Naive thymus-derived CD4-positive, alpha-beta T cell (primary cell): ENCODE measurements at regions not wholly inside any gene's neighbourhood (a gene's known extent, or its start where the extent isn't known, plus 50 kb on each side); places are given as distances from the start of the nearest gene placed in this dataset.

Source experiments
- ATAC-seq: fragments of 150-1000 bp; cut with Tn5 transposase; 2 replicates; pipeline ENCODE4 v1.10.0; 2021; ENCODE audit warnings: mild to moderate bottlenecking, moderate library complexity
- CTCF ChIA-PET: fragments of 350-600 bp; sonication (Branson Sonifier 250); formaldehyde crosslinking; loops from one replicate; lab custom pipeline; 2021; ENCODE audit warnings: antibody characterized with exemption; lab: Charles Lee
- POLR2A ChIA-PET: fragments of 350-600 bp; sonication (Branson Sonifier 250); formaldehyde crosslinking; loops from one replicate; lab custom pipeline; 2021; ENCODE audit warnings: antibody characterized with exemption, inconsistent platforms; lab: Charles Lee
- DNase-seq, 9 donors: peaks; one replicate each; pipeline versions ENCODE4 v3.0.0 to v3.0.0-alpha.2; 2020 to 2022; ENCODE audit warnings: mixed read lengths in 1 of 9
- H3K27ac ChIP-seq: one replicate; pipeline ENCODE4 v1.7.0; 2013; ENCODE audit warnings: mild to moderate bottlenecking, low read depth, low read length, moderate library complexity
- H3K27me3 ChIP-seq, 2 donors: one replicate each; pipeline ENCODE4 v1.7.0; 2013; ENCODE audit warnings: low read length in 2 of 2, mild to moderate bottlenecking in 2 of 2, moderate library complexity in 2 of 2; ENCODE audit not compliant: control insufficient read depth in 2 of 2, insufficient read depth in 2 of 2
- H3K36me3 ChIP-seq, 3 experiments: 1 replicate in 2 of 3; 2 replicates in 1 of 3; pipeline ENCODE4 v1.7.0; 2013; ENCODE audit warnings: low read length in 3 of 3, mild to moderate bottlenecking in 3 of 3, moderate library complexity in 1 of 3; ENCODE audit not compliant: insufficient read depth in 3 of 3, control insufficient read depth in 2 of 3
- H3K4me1 ChIP-seq, 2 donors: one replicate each; pipeline ENCODE4 v1.7.0; 2013; ENCODE audit warnings: low read length in 2 of 2, mild to moderate bottlenecking in 2 of 2, moderate library complexity in 1 of 2; ENCODE audit not compliant: control insufficient read depth in 2 of 2, insufficient read depth in 2 of 2
- H3K4me3 ChIP-seq: 2 replicates; pipeline ENCODE4 v1.7.0; 2013; ENCODE audit warnings: mild to moderate bottlenecking, low read length
- H3K9me3 ChIP-seq, 3 experiments: 1 replicate in 2 of 3; 2 replicates in 1 of 3; pipeline ENCODE4 v1.7.0; 2013; ENCODE audit warnings: low read length in 3 of 3; ENCODE audit not compliant: control insufficient read depth in 2 of 3
- H3K27ac Mint-ChIP-seq, 9 donors: one replicate each; pipeline ENCODE4 v1.8.0; 2020 to 2022; ENCODE audit warnings: mixed read lengths in 9 of 9, mild to moderate bottlenecking in 8 of 9, moderate library complexity in 5 of 9, inconsistent platforms in 2 of 9
- H3K27me3 Mint-ChIP-seq, 5 donors: one replicate each; pipeline ENCODE4 v1.8.0; 2021 to 2022; ENCODE audit warnings: mixed read lengths in 5 of 5, mild to moderate bottlenecking in 1 of 5
- H3K36me3 Mint-ChIP-seq, 5 donors: one replicate each; pipeline ENCODE4 v1.8.0; 2020 to 2022; ENCODE audit warnings: mixed read lengths in 5 of 5, mild to moderate bottlenecking in 3 of 5, inconsistent platforms in 1 of 5
- H3K4me1 Mint-ChIP-seq, 7 donors: one replicate each; pipeline ENCODE4 v1.8.0; 2020 to 2022; ENCODE audit warnings: mixed read lengths in 7 of 7, mild to moderate bottlenecking in 3 of 7, inconsistent platforms in 1 of 7
- H3K4me3 Mint-ChIP-seq, 10 donors: one replicate each; pipeline ENCODE4 v1.8.0; 2020 to 2022; ENCODE audit warnings: mild to moderate bottlenecking in 10 of 10, mixed read lengths in 10 of 10, moderate library complexity in 6 of 10, inconsistent platforms in 2 of 10
- H3K9me3 Mint-ChIP-seq, 11 donors: one replicate each; pipeline ENCODE4 v1.8.0; 2020 to 2022; ENCODE audit warnings: mixed read lengths in 11 of 11, mild to moderate bottlenecking in 4 of 11, inconsistent platforms in 1 of 11, moderate library complexity in 1 of 11
- intact Hi-C, 2 donors: fragments of 100-400 bp; cut with micrococcal nuclease; formaldehyde crosslinking; loops; one replicate each; pipeline ENCODE4 v1.15.1; 2023

DNA sequence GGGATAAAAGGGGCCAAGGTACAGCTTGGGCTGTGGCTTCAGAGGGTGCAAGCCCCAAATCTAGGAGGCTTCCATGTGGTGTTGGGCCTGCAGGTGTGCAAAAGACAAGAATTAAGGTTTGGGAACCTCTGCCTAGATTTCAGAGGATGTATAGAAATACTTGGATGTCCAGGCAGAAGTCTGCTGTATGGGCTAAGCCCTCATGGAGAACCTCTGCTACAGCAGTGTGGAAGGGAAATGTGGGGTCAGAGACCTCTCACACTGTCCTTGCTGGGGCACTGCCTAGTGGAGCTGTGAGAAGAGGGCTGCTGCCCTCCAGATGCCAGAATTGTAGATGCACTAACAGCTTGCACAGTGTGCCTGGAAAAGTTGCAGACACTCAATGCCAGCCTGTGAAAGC lies 880.6 kb upstream of the ID2 start:
- no peak overlapping the region for H3K4me3 Mint-ChIP-seq
- no peak for DNase-seq
- ATAC-seq = no peak
- Histone ChIP-seq H3K36me3 (no peaks in the 10 kb centered on the region), H3K4me1 (no peaks in the 10 kb centered on the region), H3K9me3 (peaks cover 0 to 9% (median 5%) of the 10 kb centered on the region in 3 experiments), H3K27me3 (no peaks in the 10 kb centered on the region), H3K4me3 (no peak overlapping the region), H3K27ac (no peak overlapping the region)
- H3K27ac Mint-ChIP-seq = no peak overlapping the region
- peaks cover 0 to 2% (median 0%) of the 10 kb centered on the region in 7 donors for H3K4me1 Mint-ChIP-seq
- peaks cover 6 to 32% (median 10%) of the 10 kb centered on the region in 5 donors for H3K36me3 Mint-ChIP-seq
- ChIA-PET CTCF (no interaction called here), POLR2A (no interaction called here)
- intact Hi-C loops = no loop called here
- no peaks in the 10 kb centered on the region for H3K27me3 Mint-ChIP-seq
- H3K9me3 Mint-ChIP-seq = peaks cover 5 to 33% (median 9%) of the 10 kb centered on the region in 11 donors

- Mint-ChIP-seq H3K27ac (no peak overlapping the region), H3K4me1 (no peaks in the 10 kb centered on the region), H3K36me3 (peaks cover 6 to 25% (median 10%) of the 10 kb centered on the region in 5 donors), H3K9me3 (peaks cover 5 to 32% (median 9%) of the 10 kb centered on the region in 11 donors), H3K27me3 (no peaks in the 10 kb centered on the region), H3K4me3 (no peak overlapping the region)
- Histone ChIP-seq H3K36me3 (no peaks in the 10 kb centered on the region), H3K27ac (no peak overlapping the region), H3K27me3 (no peaks in the 10 kb centered on the region), H3K4me3 (no peak overlapping the region), H3K9me3 (peaks cover 0 to 9% (median 5%) of the 10 kb centered on the region in 3 experiments), H3K4me1 (no peaks in the 10 kb centered on the region)
- intact Hi-C loops = no loop called here
- ChIA-PET CTCF (no interaction called here), POLR2A (no interaction called here)
- DNase-seq (no peak), ATAC-seq (no peak)
These were observed 878.3 kb upstream of the ID2 start for GRCh38 chr2:7803515-7803914.

- Mint-ChIP-seq H3K4me1 (peaks cover 0 to 9% (median 0%) of the 10 kb centered on the region in 7 donors), H3K9me3 (peaks cover 0 to 17% (median 0%) of the 10 kb centered on the region in 11 donors), H3K27ac (no peak overlapping the region), H3K36me3 (peaks cover 0 to 13% (median 0%) of the 10 kb centered on the region in 5 donors), H3K27me3 (no peaks in the 10 kb centered on the region), H3K4me3 (no peak overlapping the region)
- Histone ChIP-seq H3K9me3 (no peaks in the 10 kb centered on the region), H3K27me3 (no peaks in the 10 kb centered on the region), H3K36me3 (no peaks in the 10 kb centered on the region), H3K4me3 (no peak overlapping the region), H3K27ac (no peak overlapping the region), H3K4me1 (no peaks in the 10 kb centered on the region)
- DNase-seq (no peak), ATAC-seq (no peak)
- intact Hi-C loops = no loop called here
- ChIA-PET CTCF (no interaction called here), POLR2A (no interaction called here)
These were observed 872.2 kb upstream of the ID2 start for GRCh38 chr2:7809640-7810039.

- Histone ChIP-seq H3K4me3 (no peak overlapping the region), H3K27ac (no peak overlapping the region), H3K9me3 (no peaks in the 10 kb centered on the region), H3K36me3 (no peaks in the 10 kb centered on the region), H3K27me3 (no peaks in the 10 kb centered on the region), H3K4me1 (no peaks in the 10 kb centered on the region)
- ATAC-seq = no peak
- H3K4me3 Mint-ChIP-seq = no peak overlapping the region
- peaks cover 0 to 23% (median 0%) of the 10 kb centered on the region in 5 donors for H3K36me3 Mint-ChIP-seq
- H3K27ac Mint-ChIP-seq = no peak overlapping the region
- POLR2A ChIA-PET = no interaction called here
- intact Hi-C loops = no loop called here
- no peaks in the 10 kb centered on the region for H3K27me3 Mint-ChIP-seq
- H3K9me3 Mint-ChIP-seq = peaks cover 0 to 26% (median 1%) of the 10 kb centered on the region in 11 donors
- peaks cover 0 to 9% (median 0%) of the 10 kb centered on the region in 7 donors for H3K4me1 Mint-ChIP-seq
- DNase-seq = no peak
- CTCF ChIA-PET = no interaction called here
These were observed 870.8 kb upstream of the ID2 start for GRCh38 chr2:7811073-7811472.

DNA sequence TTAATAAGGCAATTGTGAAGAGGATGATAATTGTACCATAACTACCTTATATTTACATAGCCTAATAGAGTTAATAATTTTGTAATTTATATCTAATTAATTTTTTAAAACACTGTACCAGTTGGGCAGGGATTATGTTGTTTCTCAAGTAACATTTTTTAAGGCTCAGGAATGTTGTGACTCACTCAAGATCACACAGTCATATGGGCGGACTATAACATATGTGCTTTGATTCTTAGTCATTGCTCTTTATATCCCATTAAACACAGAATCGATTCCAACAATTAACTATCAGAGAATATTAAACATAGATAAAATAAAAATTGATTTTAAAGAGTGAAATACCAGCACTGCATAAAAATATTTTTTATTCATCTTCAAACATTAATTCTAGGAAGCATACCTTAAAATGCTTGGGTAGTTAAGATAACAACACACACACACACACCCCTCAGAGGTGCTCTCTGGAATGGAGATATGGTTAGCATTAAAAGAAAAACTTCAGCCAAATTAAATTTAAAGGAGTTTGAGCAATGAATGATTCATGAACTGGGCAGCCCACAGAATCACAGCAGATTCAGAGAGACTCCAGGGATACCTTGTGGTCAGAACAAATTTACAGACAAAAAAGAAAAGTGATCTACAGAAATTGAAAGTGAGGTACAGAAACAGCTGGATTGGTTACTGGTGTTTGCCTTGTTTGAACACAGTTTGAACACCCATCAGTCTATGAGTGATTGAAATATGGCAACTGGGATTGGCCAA lies 869.4 kb upstream of the ID2 start:
- Mint-ChIP-seq H3K4me3 (no peak overlapping the region), H3K27me3 (no peaks in the 10 kb centered on the region), H3K27ac (no peak overlapping the region), H3K9me3 (peaks cover 0 to 28% (median 1%) of the 10 kb centered on the region in 11 donors), H3K36me3 (peaks cover 0 to 28% (median 0%) of the 10 kb centered on the region in 5 donors), H3K4me1 (peaks cover 0 to 9% (median 0%) of the 10 kb centered on the region in 7 donors)
- intact Hi-C loops = no loop called here
- Histone ChIP-seq H3K4me3 (no peak overlapping the region), H3K27me3 (no peaks in the 10 kb centered on the region), H3K27ac (no peak overlapping the region), H3K9me3 (no peaks in the 10 kb centered on the region), H3K36me3 (no peaks in the 10 kb centered on the region), H3K4me1 (no peaks in the 10 kb centered on the region)
- no peak for ATAC-seq
- DNase-seq = no peak
- ChIA-PET CTCF (no interaction called here), POLR2A (no interaction called here)

DNA sequence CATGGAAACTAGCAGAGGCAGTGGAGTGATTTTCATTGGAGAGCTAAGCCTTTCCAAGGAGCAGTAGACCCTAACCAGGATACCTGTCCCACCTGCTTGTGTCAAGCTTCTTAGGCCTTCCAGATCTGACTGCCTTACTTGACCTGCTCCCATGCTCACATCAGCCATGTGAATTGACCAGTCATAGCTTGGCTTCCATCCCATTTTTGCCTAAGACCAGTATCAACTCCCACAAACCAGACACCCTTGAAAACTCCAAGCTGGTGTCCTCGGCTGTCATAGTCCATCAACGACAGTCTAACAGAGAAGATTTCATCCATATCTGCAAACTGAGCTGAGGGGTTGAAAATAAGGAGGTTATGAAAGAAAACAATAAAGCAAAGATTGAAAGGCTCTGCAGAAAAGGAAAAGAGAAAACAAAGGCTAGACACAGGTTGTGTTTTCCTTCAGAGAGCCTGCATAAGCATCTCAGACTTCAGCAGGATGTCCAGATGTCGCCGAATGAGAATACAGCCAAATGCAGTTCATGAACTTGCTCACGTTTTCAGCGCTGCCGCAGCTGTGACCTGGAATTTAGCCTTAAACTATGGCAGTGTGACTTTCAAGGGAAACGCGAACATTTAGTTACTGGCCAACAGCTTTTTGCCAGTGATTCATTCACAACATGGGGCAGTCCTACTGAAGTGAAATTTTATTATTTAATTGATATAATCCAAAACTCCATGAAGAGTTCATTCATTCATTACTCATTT lies 868.1 kb upstream of the ID2 start:
- POLR2A ChIA-PET = no interaction called here
- no peak overlapping the region for H3K4me3 Mint-ChIP-seq

More for the DNA sequence above, 868.1 kb upstream of the ID2 start:
- Mint-ChIP-seq H3K36me3 (peaks cover 0 to 34% (median 0%) of the 10 kb centered on the region in 5 donors), H3K4me1 (peaks cover 0 to 9% (median 0%) of the 10 kb centered on the region in 7 donors), H3K9me3 (peaks cover 0 to 33% (median 1%) of the 10 kb centered on the region in 11 donors), H3K27ac (peak overlapping the region in 1 of 9 donors; percentile 8), H3K27me3 (no peaks in the 10 kb centered on the region)
- intact Hi-C loops = no loop called here
- Histone ChIP-seq H3K4me3 (no peak overlapping the region), H3K9me3 (no peaks in the 10 kb centered on the region), H3K27me3 (no peaks in the 10 kb centered on the region), H3K4me1 (no peaks in the 10 kb centered on the region), H3K27ac (no peak overlapping the region), H3K36me3 (no peaks in the 10 kb centered on the region)
- CTCF ChIA-PET = interaction anchor here (0.6 kb wide), 1 partner anchor 420 kb away, joined by 3 read pairs; no protein-coding TSS in a partner anchor
- no peak for ATAC-seq
- DNase-seq = no peak
